GM18499 (cell line): ENCODE measurements at regions not wholly inside any gene's neighbourhood (a gene's known extent, or its start where the extent isn't known, plus 50 kb on each side); places are given as distances from the start of the nearest gene placed in this dataset.
"Not testable (repeated sequence)": the region's sequence is repeated elsewhere in the genome, so short reads cannot be mapped to it uniquely, and the experiment has no call there.

Experiments
- ATAC-seq: cut with Tn5 transposase; IDR thresholded peaks from one replicate; pipeline ENCODE4 v1.9.1; 2021; ENCODE audit warnings: moderate number of reproducible peaks; ENCODE audit not compliant: insufficient read depth, unreplicated experiment

GRCh38 chr5:29190398-29190797 is 2003.1 kb upstream of the CDH6 start:
- ATAC-seq: not testable (repeated sequence)

DNA sequence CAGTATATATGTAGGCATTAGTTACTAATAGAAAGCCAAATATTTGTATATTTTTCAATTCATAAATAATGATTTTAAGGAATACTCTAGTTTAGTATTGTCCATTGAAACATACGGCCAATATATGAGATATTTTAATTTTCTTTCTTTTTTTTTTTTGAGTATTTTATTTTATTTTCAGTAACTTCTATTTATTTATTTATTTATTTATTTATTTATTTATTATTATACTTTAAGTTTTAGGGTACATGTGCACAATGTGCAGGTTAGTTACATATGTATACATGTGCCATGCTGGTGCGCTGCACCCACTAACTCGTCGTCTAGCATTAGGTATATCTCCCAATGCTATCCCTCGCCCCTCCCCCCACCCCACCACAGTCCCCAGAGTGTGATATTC is 2007.1 kb upstream of the CDH6 start:
- ATAC-seq: not testable (repeated sequence)

DNA sequence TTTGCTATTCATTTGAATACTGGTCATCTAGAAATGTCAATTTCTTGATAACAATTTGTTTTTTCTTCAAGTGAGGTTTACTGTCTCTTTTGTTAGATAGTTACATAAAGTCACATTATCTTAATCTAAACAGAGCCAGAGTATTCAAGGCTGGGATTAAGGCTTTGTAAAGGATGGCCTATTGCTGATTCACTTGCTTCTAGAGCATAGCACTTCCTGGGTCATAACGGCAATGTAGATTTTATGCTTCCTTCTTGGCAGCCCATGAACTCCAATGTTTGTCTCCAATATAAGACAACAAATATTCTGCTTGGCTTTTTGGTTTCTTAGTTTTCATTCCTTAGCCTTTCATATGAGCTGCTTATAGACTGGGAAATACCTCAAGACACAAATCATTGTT is 2007.9 kb upstream of the CDH6 start:
- ATAC-seq: no peak

DNA sequence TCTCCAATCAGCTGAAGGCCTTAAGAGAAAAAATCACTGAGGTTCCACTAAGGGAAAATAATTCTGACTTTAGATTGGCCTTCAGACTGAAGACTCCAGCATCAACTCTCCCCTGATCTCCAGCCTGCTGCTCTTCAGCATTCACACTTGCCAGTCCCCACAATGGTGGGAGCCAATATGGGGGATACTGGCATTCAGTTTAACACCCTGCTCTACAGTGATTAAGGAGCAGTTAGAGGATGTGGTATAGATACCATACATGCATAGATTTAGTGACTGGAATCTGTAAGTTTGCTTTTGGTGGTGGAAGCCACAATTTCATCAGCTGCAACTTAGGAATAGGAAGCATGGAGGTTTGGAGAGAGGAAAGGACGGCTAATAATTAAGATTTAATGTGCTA is 2017.7 kb upstream of the CDH6 start:
- no peak for ATAC-seq

GRCh38 chr5:29170599-29170998 is 2022.9 kb upstream of the CDH6 start:
- no peak for ATAC-seq

- no peak for ATAC-seq
These were observed 2023.6 kb upstream of the CDH6 start for GRCh38 chr5:29169886-29170285.

- ATAC-seq: no peak
These were observed 2031.2 kb upstream of the CDH6 start for GRCh38 chr5:29162297-29162696.

DNA sequence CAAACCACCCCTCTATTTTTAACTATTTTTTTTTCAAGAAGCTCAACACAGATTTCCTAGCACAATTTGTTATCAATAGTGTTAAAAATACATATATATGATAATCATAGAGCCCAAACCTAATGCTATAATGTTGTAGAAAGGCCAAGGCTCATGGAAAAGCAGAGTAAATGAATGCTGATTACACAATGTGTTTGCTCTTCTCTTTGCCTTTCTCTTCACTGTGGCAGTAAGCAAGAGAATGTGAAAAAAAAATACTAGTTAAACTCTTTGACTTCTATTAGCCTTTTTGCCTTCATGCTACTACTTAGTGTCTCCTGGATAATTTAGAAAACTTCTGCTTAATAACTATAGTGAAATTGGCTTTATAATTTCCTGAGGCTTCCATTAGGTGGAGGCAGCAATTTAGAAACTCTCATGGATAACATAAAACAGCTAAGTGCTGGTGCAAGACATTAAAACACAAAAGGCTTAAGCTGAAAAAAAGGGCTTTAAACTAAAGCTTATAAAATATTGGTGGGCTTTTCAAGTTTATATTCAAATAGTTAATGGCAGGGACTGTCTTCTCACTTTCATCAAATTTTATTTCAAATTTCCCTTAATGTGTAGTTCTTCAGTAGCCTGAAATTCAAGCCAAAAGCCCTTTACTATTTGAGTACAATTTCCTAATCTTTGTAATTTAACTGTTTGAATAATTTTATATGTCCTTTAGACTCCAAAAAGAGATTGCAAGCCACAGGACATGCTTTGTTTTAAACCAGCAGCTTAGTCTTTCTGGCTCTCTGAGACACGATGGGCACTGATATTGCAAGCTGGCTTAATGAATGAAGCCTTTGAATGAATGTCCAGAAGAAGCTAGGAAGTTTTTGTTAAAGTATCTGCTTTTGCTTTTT is 2031.8 kb upstream of the CDH6 start:
- no peak for ATAC-seq

GRCh38 chr5:29157975-29158374 is 2035.5 kb upstream of the CDH6 start:
- ATAC-seq: no peak

GRCh38 chr5:29150840-29151239 is 2042.6 kb upstream of the CDH6 start:
- ATAC-seq: no peak

GRCh38 chr5:29148581-29148980 is 2044.9 kb upstream of the CDH6 start:
- no peak for ATAC-seq

DNA sequence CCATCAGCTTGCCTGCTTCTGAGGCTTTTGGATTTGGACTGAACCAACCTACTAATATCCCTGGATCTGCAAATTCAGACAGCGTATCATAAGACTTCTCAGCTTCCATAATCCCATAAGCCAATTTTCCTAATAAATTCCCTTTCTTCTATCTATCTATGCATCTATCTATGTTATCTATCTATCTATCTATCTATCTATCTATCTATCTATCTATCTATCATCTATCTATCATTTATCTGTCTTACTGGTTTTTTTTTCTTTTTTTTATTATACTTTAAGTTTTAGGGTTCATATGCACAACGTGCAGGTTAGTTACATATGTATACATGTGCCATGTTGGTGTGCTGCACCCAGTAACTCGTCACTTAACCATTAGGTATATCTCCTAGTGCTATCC is 2045.4 kb upstream of the CDH6 start:
- no peak for ATAC-seq

DNA sequence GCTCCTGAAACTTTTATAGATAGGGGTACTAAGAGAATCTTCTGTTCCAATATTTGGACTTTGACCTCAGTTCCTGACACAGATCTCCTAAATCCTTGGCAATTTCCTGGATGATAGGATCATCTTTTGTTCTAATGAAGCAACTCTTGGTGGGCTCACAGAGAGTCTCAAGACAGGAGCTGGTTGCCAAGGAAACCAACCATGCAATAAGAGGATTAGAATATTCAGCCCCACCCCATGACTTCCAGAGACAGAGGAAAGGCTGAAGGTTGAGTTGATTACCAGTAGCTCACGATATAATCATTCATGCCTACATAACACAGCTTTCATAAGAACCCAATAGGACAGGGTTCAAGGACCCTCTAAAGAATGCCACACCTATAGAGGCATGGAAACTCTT is 2050.2 kb upstream of the CDH6 start:
- ATAC-seq: no peak

DNA sequence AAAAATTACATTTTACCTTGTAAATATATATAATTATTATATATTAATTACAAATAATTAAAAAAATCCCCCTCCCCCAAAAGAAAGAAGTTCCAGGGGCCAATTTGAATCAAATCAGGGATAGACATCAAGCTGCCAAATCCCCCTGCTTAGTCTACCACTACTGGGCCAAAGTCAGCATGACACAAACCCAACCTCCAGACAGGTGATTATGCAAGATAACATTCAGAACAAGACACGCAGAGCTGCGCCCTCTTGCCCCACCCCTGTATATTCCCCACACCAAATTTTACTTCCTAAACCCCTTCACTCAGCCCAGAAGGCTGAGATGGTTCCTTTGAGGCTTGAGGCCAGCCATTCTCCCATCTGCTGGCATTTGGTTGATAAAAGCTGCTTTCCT is 2059.1 kb upstream of the CDH6 start:
- ATAC-seq: no peak

DNA sequence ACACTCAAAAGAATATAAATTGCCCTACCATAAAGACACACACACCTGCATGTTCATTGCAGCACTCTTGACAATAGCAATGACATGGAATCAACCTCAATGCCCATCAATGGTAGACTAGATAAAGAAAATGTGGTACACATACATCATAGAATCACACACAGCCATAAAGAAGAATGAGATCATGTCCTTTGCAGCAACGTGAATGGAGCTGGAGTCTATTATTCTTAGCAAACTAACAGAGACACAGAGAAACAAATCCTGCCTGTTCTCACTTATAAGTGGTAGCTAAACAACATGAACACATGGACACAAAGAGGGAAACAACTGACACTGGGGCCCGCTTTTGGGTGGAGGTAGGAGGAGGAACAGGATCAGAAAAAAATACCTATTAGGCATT is 2062.2 kb upstream of the CDH6 start:
- ATAC-seq: no peak

DNA sequence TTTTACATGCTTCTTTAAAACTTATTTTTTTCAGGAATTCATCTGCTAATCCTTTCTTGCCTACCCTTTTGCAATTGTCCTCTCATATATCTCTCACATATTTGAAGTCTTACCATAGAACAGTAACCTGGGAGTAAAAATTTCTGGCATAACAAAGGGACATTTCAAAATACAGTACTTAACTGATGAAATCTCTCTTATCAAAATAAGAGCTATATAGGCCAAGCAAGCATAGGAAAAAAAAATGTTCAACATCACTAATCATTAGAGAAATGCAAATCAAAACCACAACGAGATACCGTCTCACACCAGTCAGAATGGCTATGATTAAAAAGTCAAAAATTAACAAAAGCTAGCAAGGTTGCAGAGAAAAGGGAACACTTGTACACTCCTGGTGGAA is 2062.7 kb upstream of the CDH6 start:
- ATAC-seq: no peak

- not testable (repeated sequence) for ATAC-seq
These were observed 2065.8 kb upstream of the CDH6 start for GRCh38 chr5:29127524-29128156.

GRCh38 chr5:29126462-29126861 is 2067.0 kb upstream of the CDH6 start:
- ATAC-seq: not testable (repeated sequence)

GRCh38 chr5:29122306-29122705 is 2071.2 kb upstream of the CDH6 start:
- no peak for ATAC-seq

GRCh38 chr5:29114331-29114768 is 2076.0 kb upstream of the CDH9 start:
- ATAC-seq: no peak

GRCh38 chr5:29113516-29113915 is 2075.1 kb upstream of the CDH9 start:
- no peak for ATAC-seq

- no peak for ATAC-seq
These were observed 2061.2 kb upstream of the CDH9 start for GRCh38 chr5:29099585-29099984.
